WTC11 (cell line): ENCODE measurements at regions not wholly inside any gene's neighbourhood (a gene's known extent, or its start where the extent isn't known, plus 50 kb on each side); places are given as distances from the start of the nearest gene placed in this dataset.

Experiments used
- CTCF ChIP-seq: fragments of 200-600 bp; IDR thresholded peaks from 2 replicates; pipeline ENCODE4 v1.8.0; 2022; ENCODE audit warnings: antibody characterized with exemption
- MAX ChIP-seq: sonication (generic); formaldehyde crosslinking; IDR thresholded peaks from 2 replicates; pipeline ENCODE4 v1.8.0; 2022; ENCODE audit warnings: mild to moderate bottlenecking, missing genetic modification reagents

GRCh38 chr2:83015035-83015715 lies 1443.9 kb downstream of the SUCLG1 start:
- TF ChIP-seq CTCF (no peak), MAX (CRISPR knock-in tag) (no peak)
